Keratinocyte (primary cell): ENCODE measurements at regions not wholly inside any gene's neighbourhood (a gene's known extent, or its start where the extent isn't known, plus 50 kb on each side); places are given as distances from the start of the nearest gene placed in this dataset.

Experiments
- DNase-seq: peaks from one replicate; pipeline ENCODE4 v3.0.0-alpha.2; 2011; ENCODE audit warnings: low read depth, missing footprints, low spot score
- FAIRE-seq: peaks from 2 replicates; lab custom pipeline; 2011; peaks lifted over from hg19 to GRCh38; lab: Jason Lieb, UNC
- H2AFZ ChIP-seq: 2 replicates; pipeline ENCODE4 v1.6.0; 2012; ENCODE audit warnings: low read length, control low read depth, inconsistent platforms; ENCODE audit not compliant: control insufficient read depth
- H3K27ac ChIP-seq: 2 replicates; pipeline ENCODE4 v1.5.1; 2011; ENCODE audit warnings: low read length; ENCODE audit not compliant: control insufficient read depth, insufficient read depth
- H3K27me3 ChIP-seq: 3 replicates; pipeline ENCODE4 v1.6.0; 2011; ENCODE audit warnings: low read length; ENCODE audit not compliant: control insufficient read depth, insufficient read depth; ENCODE audit errors: extremely low read depth
- H3K36me3 ChIP-seq, 2 experiments: 2 replicates in 1 of 2; 3 replicates in 1 of 2; pipeline ENCODE4 v1.5.1; 2011; ENCODE audit warnings: low read length in 2 of 2, mild to moderate bottlenecking in 1 of 2; ENCODE audit not compliant: control insufficient read depth in 2 of 2, insufficient read depth in 2 of 2; ENCODE audit errors: extremely low read depth in 1 of 2
- H3K4me1 ChIP-seq: 3 replicates; pipeline ENCODE4 v1.5.1; 2011; ENCODE audit warnings: low read length; ENCODE audit not compliant: control insufficient read depth, insufficient read depth; ENCODE audit errors: extremely low read depth
- H3K4me2 ChIP-seq: 3 replicates; pipeline ENCODE4 v1.6.0; 2011; ENCODE audit warnings: low read depth, low read length; ENCODE audit not compliant: control insufficient read depth, insufficient read depth; ENCODE audit errors: extremely low read depth
- H3K4me3 ChIP-seq, 3 experiments: fragments of 200-600 bp in 1 of 3; sonication (generic) in 1 of 3; 2 replicates in 2 of 3; 3 replicates in 1 of 3; pipeline ENCODE4 v1.5.1; 2011 to 2016; ENCODE audit warnings: low read length in 3 of 3, mild to moderate bottlenecking in 3 of 3, control low read depth in 2 of 3, inconsistent platforms in 1 of 3, low read depth in 1 of 3, mixed read lengths in 1 of 3, mixed run types in 1 of 3, moderate library complexity in 1 of 3; ENCODE audit not compliant: control insufficient read depth in 2 of 3, insufficient read depth in 2 of 3; ENCODE audit errors: extremely low read depth in 1 of 3
- H3K79me2 ChIP-seq: 2 replicates; pipeline ENCODE4 v1.6.0; 2012; ENCODE audit warnings: low read length; ENCODE audit not compliant: control insufficient read depth, insufficient read depth
- H3K9ac ChIP-seq: 3 replicates; pipeline ENCODE4 v1.6.0; 2011; ENCODE audit warnings: low read length; ENCODE audit not compliant: control insufficient read depth, insufficient read depth; ENCODE audit errors: extremely low read depth
- H3K9me1 ChIP-seq: 3 replicates; pipeline ENCODE4 v1.6.0; 2011; ENCODE audit warnings: low read length; ENCODE audit not compliant: control insufficient read depth, insufficient read depth; ENCODE audit errors: extremely low read depth
- H3K9me3 ChIP-seq: 2 replicates; pipeline ENCODE4 v1.5.1; 2012; ENCODE audit warnings: low read depth, low read length; ENCODE audit not compliant: control insufficient read depth
- H4K20me1 ChIP-seq: 3 replicates; pipeline ENCODE4 v1.6.0; 2011; ENCODE audit warnings: low read length; ENCODE audit not compliant: control insufficient read depth, insufficient read depth; ENCODE audit errors: extremely low read depth
- EZH2 ChIP-seq: IDR thresholded peaks from one replicate; pipeline ENCODE4 v1.6.1; 2012; ENCODE audit warnings: inconsistent platforms, mild to moderate bottlenecking, low read length, moderate library complexity
- dilution Hi-C: fragments of 300-500 bp; cut with MboI; formaldehyde crosslinking; loops from one replicate; pipeline ENCODE4 v1.7.0; 2020; ENCODE audit warnings: low sequenced_read_pairs; ENCODE audit not compliant: extremely low pct_ligation_motif_present
- TF ChIP-seq, protein P1 (sequence below), 3 experiments: IDR thresholded peaks in 1 of 3; conservative IDR thresholded peaks in 1 of 3; optimal IDR thresholded peaks in 1 of 3; 2 replicates in 2 of 3; 3 replicates in 1 of 3; pipeline versions ENCODE3 to v1.5.1; 2011; ENCODE audit warnings: low read length in 3 of 3, mild to moderate bottlenecking in 3 of 3, moderate library complexity in 2 of 3, control low read depth in 1 of 3, inconsistent platforms in 1 of 3; ENCODE audit not compliant: insufficient read depth in 2 of 3; ENCODE audit errors: extremely low read depth in 1 of 3

DNA sequence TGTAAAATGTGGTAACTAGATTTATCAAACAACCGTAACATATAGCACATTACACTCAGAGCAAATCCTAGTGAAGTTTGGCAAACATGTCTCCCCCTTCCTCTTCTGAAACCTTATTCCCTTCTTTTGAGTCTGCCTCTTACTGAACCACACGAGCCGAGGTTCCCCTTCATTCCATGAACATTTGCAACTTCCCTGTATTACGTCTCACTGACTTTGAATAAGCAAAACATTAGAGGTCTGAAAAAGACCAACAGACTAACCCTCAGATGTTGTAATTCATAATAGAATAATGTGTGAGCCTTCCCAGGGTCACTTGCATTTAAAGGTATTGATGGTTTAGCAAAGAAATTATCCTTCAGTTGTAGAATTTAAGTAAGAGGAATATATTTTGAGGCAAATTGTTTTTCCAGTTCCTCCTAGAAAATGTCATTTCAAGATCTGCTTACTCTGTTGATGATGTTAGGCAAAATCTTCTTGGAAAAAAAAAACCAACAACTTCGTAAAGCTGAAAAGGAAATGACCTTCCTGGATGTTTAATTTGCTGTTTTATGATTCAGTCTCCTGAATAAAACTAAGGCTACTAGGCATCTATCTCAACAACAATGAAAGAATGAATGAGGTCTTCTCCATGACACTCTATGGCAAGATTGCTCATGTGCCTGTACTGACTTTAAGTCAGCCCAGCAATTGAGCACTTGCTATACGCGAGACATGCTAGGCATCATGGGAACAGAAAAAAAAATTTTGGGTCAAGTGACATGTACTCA lies 296.9 kb upstream of the NECTIN3 start:
- H3K4me3 ChIP-seq = no peak overlapping the region
- no peaks in the 10 kb centered on the region for H3K36me3 ChIP-seq
- H3K27me3 ChIP-seq = no peaks in the 10 kb centered on the region
- no peaks in the 10 kb centered on the region for H3K79me2 ChIP-seq
- no peaks in the 10 kb centered on the region for H4K20me1 ChIP-seq
- H3K27ac ChIP-seq = no peak overlapping the region
- DNase-seq = no peak
- H2AFZ ChIP-seq = no peak overlapping the region
- H3K4me1 ChIP-seq = no peaks in the 10 kb centered on the region
- no peak overlapping the region for H3K9ac ChIP-seq
- no peaks in the 10 kb centered on the region for H3K9me1 ChIP-seq
- no peak for FAIRE-seq
- no peaks in the 10 kb centered on the region for H3K9me3 ChIP-seq
- no peak overlapping the region for H3K4me2 ChIP-seq
- TF ChIP-seq, protein P1, sequence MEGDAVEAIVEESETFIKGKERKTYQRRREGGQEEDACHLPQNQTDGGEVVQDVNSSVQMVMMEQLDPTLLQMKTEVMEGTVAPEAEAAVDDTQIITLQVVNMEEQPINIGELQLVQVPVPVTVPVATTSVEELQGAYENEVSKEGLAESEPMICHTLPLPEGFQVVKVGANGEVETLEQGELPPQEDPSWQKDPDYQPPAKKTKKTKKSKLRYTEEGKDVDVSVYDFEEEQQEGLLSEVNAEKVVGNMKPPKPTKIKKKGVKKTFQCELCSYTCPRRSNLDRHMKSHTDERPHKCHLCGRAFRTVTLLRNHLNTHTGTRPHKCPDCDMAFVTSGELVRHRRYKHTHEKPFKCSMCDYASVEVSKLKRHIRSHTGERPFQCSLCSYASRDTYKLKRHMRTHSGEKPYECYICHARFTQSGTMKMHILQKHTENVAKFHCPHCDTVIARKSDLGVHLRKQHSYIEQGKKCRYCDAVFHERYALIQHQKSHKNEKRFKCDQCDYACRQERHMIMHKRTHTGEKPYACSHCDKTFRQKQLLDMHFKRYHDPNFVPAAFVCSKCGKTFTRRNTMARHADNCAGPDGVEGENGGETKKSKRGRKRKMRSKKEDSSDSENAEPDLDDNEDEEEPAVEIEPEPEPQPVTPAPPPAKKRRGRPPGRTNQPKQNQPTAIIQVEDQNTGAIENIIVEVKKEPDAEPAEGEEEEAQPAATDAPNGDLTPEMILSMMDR (optimal IDR thresholded peaks at IDR 0.05 in 1 of 3, IDR thresholded peaks at IDR 0.05 in 1 of 3, conservative IDR thresholded peaks at IDR 0.05 in 1 of 3; ENCODE audit: extremely low read depth in 1 of 3, insufficient read depth in 2 of 3, low read length in 3 of 3) = no peak
- TF ChIP-seq EZH2 = no peak
- dilution Hi-C loops = no loop called here

DNA sequence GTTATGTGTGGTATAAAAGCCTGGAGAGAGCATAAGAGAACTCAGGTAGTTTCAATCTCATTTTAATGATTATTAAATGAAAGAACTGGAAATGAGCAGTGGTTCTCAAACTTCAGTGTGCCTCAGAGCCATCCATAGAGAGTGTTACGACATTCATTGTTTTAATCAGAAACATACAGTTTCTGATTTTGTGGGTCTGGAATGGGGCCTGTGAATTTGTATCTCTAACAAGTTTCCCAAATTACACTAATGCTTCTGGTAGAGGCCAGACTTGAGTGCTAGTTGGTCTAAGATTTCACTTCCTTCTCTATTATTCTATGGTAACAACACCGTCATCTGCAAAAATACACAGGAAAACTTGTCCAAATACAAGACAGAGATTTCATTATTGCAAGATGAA lies 292.0 kb upstream of the NECTIN3 start:
- Histone ChIP-seq H4K20me1 (no peaks in the 10 kb centered on the region), H3K27me3 (no peaks in the 10 kb centered on the region), H3K27ac (no peak overlapping the region), H2AFZ (no peak overlapping the region), H3K36me3 (no peaks in the 10 kb centered on the region), H3K4me1 (no peaks in the 10 kb centered on the region), H3K9ac (no peak overlapping the region), H3K9me1 (no peaks in the 10 kb centered on the region), H3K79me2 (no peaks in the 10 kb centered on the region), H3K9me3 (no peaks in the 10 kb centered on the region), H3K4me2 (no peak overlapping the region), H3K4me3 (no peak overlapping the region)
- dilution Hi-C loops = no loop called here
- TF ChIP-seq EZH2 = no peak
- TF ChIP-seq, protein P1 (optimal IDR thresholded peaks at IDR 0.05 in 1 of 3, IDR thresholded peaks at IDR 0.05 in 1 of 3, conservative IDR thresholded peaks at IDR 0.05 in 1 of 3; ENCODE audit: extremely low read depth in 1 of 3, insufficient read depth in 2 of 3, low read length in 3 of 3) = no peak
- no peak for FAIRE-seq
- DNase-seq = no peak
